ENCODE measurements at regions not wholly inside any gene's neighbourhood (a gene's known extent, or its start where the extent isn't known, plus 50 kb on each side); places are given as distances from the start of the nearest gene placed in this dataset.

GRCh38 chr11:29937526-29937925 is 79.3 kb downstream of the KCNA4 start:
- no peak for TF ChIP-seq CTCF (IDR thresholded peaks at IDR 0.05)
- no peak for TF ChIP-seq TCF7L2 (IDR thresholded peaks at IDR 0.05; ENCODE audit: low read depth, low read length)
- no peak for TF ChIP-seq SIN3A (IDR thresholded peaks at IDR 0.05; ENCODE audit: borderline replicate concordance, insufficient read depth, low read depth, low read length)
- TF ChIP-seq REST (IDR thresholded peaks at IDR 0.05; ENCODE audit: insufficient read depth in 1 of 2, low read depth in 2 of 2, low read length in 1 of 2) = no peak
